Sigmoid colon (tissue), 6 donors: ENCODE measurements at regions not wholly inside any gene's neighbourhood (a gene's known extent, or its start where the extent isn't known, plus 50 kb on each side); places are given as distances from the start of the nearest gene placed in this dataset.

ENCODE experiments used
- DNase-seq: peaks from one replicate; pipeline ENCODE4 v3.0.0-alpha.2; 2019
- H3K27ac ChIP-seq, 4 donors: fragments of 200-600 bp; sonication (generic); one replicate each; pipeline ENCODE4 v1.5.1; 2016 to 2019; ENCODE audit warnings: mild to moderate bottlenecking in 1 of 4
- H3K27me3 ChIP-seq, 3 donors: fragments of 200-600 bp; sonication (generic); one replicate each; pipeline ENCODE4 v1.5.1; 2019; ENCODE audit warnings: mild to moderate bottlenecking in 1 of 3
- H3K36me3 ChIP-seq, 4 donors: fragments of 200-600 bp; sonication (generic); one replicate each; pipeline ENCODE4 v1.5.1; 2016 to 2019
- H3K4me1 ChIP-seq, 4 donors: fragments of 200-600 bp; sonication (generic); one replicate each; pipeline ENCODE4 v1.5.1; 2017 to 2019
- H3K4me3 ChIP-seq, 4 donors: fragments of 200-600 bp; sonication (generic); one replicate each; pipeline ENCODE4 v1.5.1; 2017 to 2019; ENCODE audit warnings: mild to moderate bottlenecking in 2 of 4, moderate library complexity in 1 of 4
- H3K9me3 ChIP-seq, 4 donors: fragments of 200-600 bp in 3 of 4; sonication (generic) in 3 of 4; one replicate each; pipeline versions ENCODE4 v1.5.1 to v1.6.1; 2013 to 2019
- EP300 ChIP-seq, 4 donors: sonication (generic); formaldehyde crosslinking; IDR thresholded peaks; one replicate each; pipeline ENCODE4 v1.6.1; 2017; ENCODE audit warnings: antibody characterized with exemption in 4 of 4
- POLR2A ChIP-seq, 2 donors: fragments of 450-650 bp; IDR thresholded peaks; one replicate each; pipeline ENCODE4 v1.6.1; 2016; ENCODE audit warnings: antibody characterized with exemption in 2 of 2, mild to moderate bottlenecking in 2 of 2, moderate library complexity in 2 of 2
- POLR2AphosphoS5 ChIP-seq, 4 donors: sonication (generic); formaldehyde crosslinking; IDR thresholded peaks; one replicate each; pipeline ENCODE4 v1.6.1; 2017; ENCODE audit warnings: antibody characterized with exemption in 4 of 4
- WGBS, 2 donors: extraction: QIAGEN DNeasy Blood & Tissue Kit; methylation state at CpG; one replicate each; pipeline ENCODE4 v1.1.7; 2013; 5-methylcytosine and 5-hydroxymethylcytosine counted together
- intact Hi-C: fragments of 100-400 bp; cut with DNase I; formaldehyde crosslinking; loops from one replicate; pipeline ENCODE4 v1.15.1; 2023
- TF ChIP-seq, protein P1 (sequence below), 4 experiments: fragments of 450-650 bp in 3 of 4; fragments of 200-600 bp in 1 of 4; IDR thresholded peaks; one replicate each; pipeline ENCODE4 v1.5.1; 2016 to 2019; ENCODE audit warnings: antibody characterized with exemption in 4 of 4, mild to moderate bottlenecking in 3 of 4, moderate library complexity in 2 of 4
- donor health status: healthy with polysubstance abuse.
- donor health status: healthy.

GRCh38 chr6:126268092-126268491 is 71.8 kb upstream of the CENPW start:
- H3K4me3 ChIP-seq = no peak overlapping the region
- H3K4me1 ChIP-seq = no peaks in the 10 kb centered on the region
- peaks cover 0 to 2% (median 0%) of the 10 kb centered on the region in 4 donors for H3K9me3 ChIP-seq
- intact Hi-C loops = no loop called here
- TF ChIP-seq POLR2AphosphoS5 (IDR thresholded peaks at IDR 0.05) (no peak), POLR2A (IDR thresholded peaks at IDR 0.05) (no peak), EP300 (IDR thresholded peaks at IDR 0.05) (no peak)
- TF ChIP-seq, protein P1, sequence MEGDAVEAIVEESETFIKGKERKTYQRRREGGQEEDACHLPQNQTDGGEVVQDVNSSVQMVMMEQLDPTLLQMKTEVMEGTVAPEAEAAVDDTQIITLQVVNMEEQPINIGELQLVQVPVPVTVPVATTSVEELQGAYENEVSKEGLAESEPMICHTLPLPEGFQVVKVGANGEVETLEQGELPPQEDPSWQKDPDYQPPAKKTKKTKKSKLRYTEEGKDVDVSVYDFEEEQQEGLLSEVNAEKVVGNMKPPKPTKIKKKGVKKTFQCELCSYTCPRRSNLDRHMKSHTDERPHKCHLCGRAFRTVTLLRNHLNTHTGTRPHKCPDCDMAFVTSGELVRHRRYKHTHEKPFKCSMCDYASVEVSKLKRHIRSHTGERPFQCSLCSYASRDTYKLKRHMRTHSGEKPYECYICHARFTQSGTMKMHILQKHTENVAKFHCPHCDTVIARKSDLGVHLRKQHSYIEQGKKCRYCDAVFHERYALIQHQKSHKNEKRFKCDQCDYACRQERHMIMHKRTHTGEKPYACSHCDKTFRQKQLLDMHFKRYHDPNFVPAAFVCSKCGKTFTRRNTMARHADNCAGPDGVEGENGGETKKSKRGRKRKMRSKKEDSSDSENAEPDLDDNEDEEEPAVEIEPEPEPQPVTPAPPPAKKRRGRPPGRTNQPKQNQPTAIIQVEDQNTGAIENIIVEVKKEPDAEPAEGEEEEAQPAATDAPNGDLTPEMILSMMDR (IDR thresholded peaks at IDR 0.05) = no peak
- H3K36me3 ChIP-seq = no peaks in the 10 kb centered on the region
- DNase-seq = no peak
- no peak overlapping the region for H3K27ac ChIP-seq
- WGBS, 2 donors = 54 to 74% methylated on average over 2 of the region's 2 CpGs
- no peaks in the 10 kb centered on the region for H3K27me3 ChIP-seq

GRCh38 chr6:126280287-126280686 is 59.6 kb upstream of the CENPW start:
- DNase-seq = no peak
- H3K27me3 ChIP-seq = no peaks in the 10 kb centered on the region
- H3K4me3 ChIP-seq = no peak overlapping the region
- no peak for TF ChIP-seq EP300 (IDR thresholded peaks at IDR 0.05)
- no peak for TF ChIP-seq POLR2AphosphoS5 (IDR thresholded peaks at IDR 0.05)
- TF ChIP-seq, protein P1 (IDR thresholded peaks at IDR 0.05) = no peak
- TF ChIP-seq POLR2A (IDR thresholded peaks at IDR 0.05) = no peak
- no peaks in the 10 kb centered on the region for H3K36me3 ChIP-seq
- intact Hi-C loops = no loop called here
- no peaks in the 10 kb centered on the region for H3K9me3 ChIP-seq
- H3K4me1 ChIP-seq = no peaks in the 10 kb centered on the region
- 83 to 88% methylated on average over 4 of the region's 4 CpGs for WGBS, 2 donors
- no peak overlapping the region for H3K27ac ChIP-seq

- TF ChIP-seq POLR2AphosphoS5 (IDR thresholded peaks at IDR 0.05) = no peak
- no peak for TF ChIP-seq EP300 (IDR thresholded peaks at IDR 0.05)
- TF ChIP-seq, protein P1 (IDR thresholded peaks at IDR 0.05) = no peak
- TF ChIP-seq POLR2A (IDR thresholded peaks at IDR 0.05) = no peak
- Histone ChIP-seq H3K9me3 (no peaks in the 10 kb centered on the region), H3K4me3 (no peak overlapping the region), H3K27me3 (no peaks in the 10 kb centered on the region), H3K27ac (no peak overlapping the region), H3K36me3 (no peaks in the 10 kb centered on the region), H3K4me1 (no peaks in the 10 kb centered on the region)
- intact Hi-C loops = no loop called here
- no peak for DNase-seq
- 27 to 68% methylated on average over 4 of the region's 4 CpGs for WGBS, 2 donors
These were observed 54.0 kb upstream of the CENPW start for GRCh38 chr6:126285871-126286365.
